Kidney capillary endothelial cell (primary cell): ENCODE measurements at regions not wholly inside any gene's neighbourhood (a gene's known extent, or its start where the extent isn't known, plus 50 kb on each side); places are given as distances from the start of the nearest gene placed in this dataset.

Experiments used
- DNase-seq: peaks from one replicate; pipeline ENCODE4 v3.0.0-alpha.2; 2018; ENCODE audit warnings: low spot score

GRCh38 chr12:116402163-116402939, 124.9 kb upstream of the MED13L start:
- DNase-seq: no peak

- DNase-seq: no peak
These were observed 126.1 kb upstream of the MED13L start for GRCh38 chr12:116403546-116403945.

GRCh38 chr12:116404247-116404646, 126.8 kb upstream of the MED13L start:
- DNase-seq: no peak

- DNase-seq: no peak
These were observed 127.6 kb upstream of the MED13L start for GRCh38 chr12:116404913-116405611.

- no peak for DNase-seq
These were observed 129.0 kb upstream of the MED13L start for GRCh38 chr12:116406529-116406928.

- no peak for DNase-seq
These were observed 131.2 kb upstream of the MED13L start for GRCh38 chr12:116408489-116409250.

- DNase-seq: no peak
These were observed 134.5 kb upstream of the MED13L start for GRCh38 chr12:116411977-116412376.

- no peak for DNase-seq
These were observed 137.4 kb upstream of the MED13L start for GRCh38 chr12:116414891-116415290.

GRCh38 chr12:116415408-116416108, 138.1 kb upstream of the MED13L start:
- no peak for DNase-seq

- DNase-seq: no peak
These were observed 138.7 kb upstream of the MED13L start for GRCh38 chr12:116416166-116416565.

- no peak for DNase-seq
These were observed 140.6 kb upstream of the MAP1LC3B2 start for GRCh38 chr12:116418551-116418950.

- no peak for DNase-seq
These were observed 138.8 kb upstream of the MAP1LC3B2 start for GRCh38 chr12:116420227-116420880.

- DNase-seq: no peak
These were observed 137.2 kb upstream of the MAP1LC3B2 start for GRCh38 chr12:116421785-116422538.

GRCh38 chr12:116423094-116423493, 136.1 kb upstream of the MAP1LC3B2 start:
- DNase-seq: no peak

GRCh38 chr12:116425256-116426193, 133.7 kb upstream of the MAP1LC3B2 start:
- no peak for DNase-seq

- DNase-seq: peak; percentile 25
These were observed 132.6 kb upstream of the MAP1LC3B2 start for GRCh38 chr12:116426391-116427136.

GRCh38 chr12:116427200-116427930, 131.8 kb upstream of the MAP1LC3B2 start:
- DNase-seq: no peak

- no peak for DNase-seq
These were observed 129.3 kb upstream of the MAP1LC3B2 start for GRCh38 chr12:116429826-116430360.
